Duodenal mucosa (tissue), 2 donors: ENCODE measurements at regions not wholly inside any gene's neighbourhood (a gene's known extent, or its start where the extent isn't known, plus 50 kb on each side); places are given as distances from the start of the nearest gene placed in this dataset.

ENCODE experiments used
- H3K27ac ChIP-seq: one replicate; pipeline ENCODE4 v1.7.0; 2013; ENCODE audit warnings: low read depth, low read length
- H3K27me3 ChIP-seq, 2 donors: one replicate each; pipeline ENCODE4 v1.7.0; 2013; ENCODE audit warnings: low read length in 2 of 2, control low read depth in 1 of 2; ENCODE audit not compliant: insufficient read depth in 2 of 2, control insufficient read depth in 1 of 2
- H3K36me3 ChIP-seq, 2 donors: one replicate each; pipeline ENCODE4 v1.7.0; 2013; ENCODE audit warnings: low read length in 2 of 2, control low read depth in 1 of 2; ENCODE audit not compliant: insufficient read depth in 2 of 2, control insufficient read depth in 1 of 2
- H3K4me1 ChIP-seq, 2 donors: one replicate each; pipeline ENCODE4 v1.7.0; 2013; ENCODE audit warnings: low read length in 2 of 2, control low read depth in 1 of 2; ENCODE audit not compliant: insufficient read depth in 2 of 2, control insufficient read depth in 1 of 2
- H3K4me3 ChIP-seq, 2 donors: one replicate each; pipeline ENCODE4 v1.7.0; 2013; ENCODE audit warnings: low read length in 2 of 2, low read depth in 1 of 2
- H3K9ac ChIP-seq, 2 donors: one replicate each; pipeline ENCODE4 v1.7.0; 2013; ENCODE audit warnings: low read length in 2 of 2, low read depth in 1 of 2
- H3K9me3 ChIP-seq, 2 donors: one replicate each; pipeline ENCODE4 v1.7.0; 2013; ENCODE audit warnings: low read length in 2 of 2, control low read depth in 1 of 2; ENCODE audit not compliant: control insufficient read depth in 1 of 2

- H3K36me3 ChIP-seq: no peaks in the 10 kb centered on the region
- H3K9me3 ChIP-seq: no peaks in the 10 kb centered on the region
- H3K27ac ChIP-seq: no peak overlapping the region
- H3K9ac ChIP-seq: no peak overlapping the region
- no peaks in the 10 kb centered on the region for H3K27me3 ChIP-seq
- no peak overlapping the region for H3K4me3 ChIP-seq
- no peaks in the 10 kb centered on the region for H3K4me1 ChIP-seq
Measured at GRCh38 chr5:147036691-147037245, 158.2 kb upstream of the PPP2R2B start.

DNA sequence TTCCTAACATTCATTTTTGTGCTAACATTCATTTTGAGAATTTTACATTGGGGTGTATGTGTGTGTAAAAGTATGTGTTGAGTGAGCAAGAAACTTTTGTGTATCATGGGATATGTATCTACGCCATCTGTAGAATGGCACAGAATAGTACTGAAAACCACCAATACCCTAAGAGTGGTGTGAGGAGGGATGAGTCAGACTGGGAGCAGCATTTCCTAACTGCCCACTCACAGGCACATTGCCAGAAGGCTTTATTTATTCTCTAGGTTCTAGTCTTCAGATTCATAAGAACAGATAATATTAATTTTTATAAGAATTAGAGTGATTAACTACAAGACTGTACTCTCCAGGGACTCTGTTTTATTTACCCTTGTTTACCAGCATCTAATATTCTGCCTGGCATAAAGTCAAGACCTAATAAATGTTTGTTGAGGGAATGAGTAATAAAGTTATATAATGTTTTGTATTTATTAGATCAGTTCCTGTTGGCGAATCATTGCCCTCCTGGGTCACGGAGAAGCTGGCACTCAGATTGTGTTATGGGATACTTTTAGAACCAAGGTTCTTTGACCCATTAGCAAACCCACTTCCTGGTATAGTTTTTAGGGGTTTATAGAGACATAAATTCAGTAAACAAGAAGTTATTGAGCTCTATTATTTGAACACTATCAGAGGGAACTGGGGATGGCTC, 159.1 kb upstream of the PPP2R2B start:
- H3K4me1 ChIP-seq: no peaks in the 10 kb centered on the region
- no peak overlapping the region for H3K27ac ChIP-seq
- H3K9ac ChIP-seq: no peak overlapping the region
- no peaks in the 10 kb centered on the region for H3K36me3 ChIP-seq
- peaks cover 0 to under 1% of the 10 kb centered on the region in 2 donors for H3K27me3 ChIP-seq
- H3K9me3 ChIP-seq: no peaks in the 10 kb centered on the region
- no peak overlapping the region for H3K4me3 ChIP-seq

DNA sequence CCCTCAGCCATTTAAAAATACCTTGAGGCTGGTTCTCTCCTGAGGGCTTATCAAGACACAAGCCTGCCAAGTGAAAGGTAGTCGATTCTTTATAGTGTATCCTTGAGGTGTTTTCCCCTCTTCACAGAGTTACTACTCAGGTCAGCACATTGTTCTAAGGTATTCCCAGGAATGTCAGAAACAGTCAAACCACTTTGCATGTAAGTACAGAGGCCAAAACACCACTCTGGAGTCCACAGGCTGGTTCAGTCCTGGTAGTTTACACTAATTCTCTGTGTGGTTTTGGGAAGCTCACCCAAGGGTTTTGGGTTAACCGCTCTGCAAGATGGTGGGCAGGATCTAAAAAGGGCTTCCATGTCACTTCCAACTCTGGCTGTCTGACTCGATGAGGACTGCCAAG, 162.3 kb upstream of the PPP2R2B start:
- Histone ChIP-seq H3K4me3 (no peak overlapping the region), H3K27me3 (peaks cover 0 to 4% of the 10 kb centered on the region in 2 donors), H3K4me1 (no peaks in the 10 kb centered on the region), H3K36me3 (no peaks in the 10 kb centered on the region), H3K27ac (no peak overlapping the region), H3K9me3 (no peaks in the 10 kb centered on the region), H3K9ac (no peak overlapping the region)

DNA sequence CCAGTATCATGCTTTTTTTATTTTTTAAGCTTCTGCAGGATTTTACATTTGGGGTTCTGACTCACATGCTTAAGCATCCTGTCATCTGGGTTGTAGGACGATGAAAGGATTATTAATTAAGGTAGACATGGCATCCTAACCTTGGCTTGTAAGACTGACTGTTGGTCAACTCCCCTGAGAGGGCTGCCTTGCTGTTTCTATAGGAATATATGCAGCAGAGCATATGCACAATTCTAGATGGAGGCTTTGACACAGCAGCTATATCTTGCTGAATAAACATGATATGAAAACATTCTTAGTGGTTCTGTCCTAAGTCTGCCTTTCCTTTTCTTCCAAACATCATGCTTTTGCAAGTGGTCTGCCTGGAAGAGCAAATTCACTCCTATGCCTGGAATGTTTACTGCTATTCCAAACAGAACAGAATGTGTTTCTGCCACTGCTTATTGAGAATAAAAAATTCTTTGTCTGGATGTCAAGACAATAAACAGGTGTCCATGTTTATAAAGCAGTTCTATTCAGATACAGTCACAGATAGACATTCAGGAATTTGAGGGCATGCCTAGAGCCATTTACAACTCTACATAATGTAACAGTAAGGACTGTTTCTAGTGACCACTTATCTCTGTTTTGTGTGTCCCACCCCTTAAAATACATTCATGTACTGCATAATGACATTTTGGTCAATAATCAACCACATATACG, 166.2 kb upstream of the PPP2R2B start:
- no peaks in the 10 kb centered on the region for H3K4me1 ChIP-seq
- no peaks in the 10 kb centered on the region for H3K9me3 ChIP-seq
- H3K36me3 ChIP-seq: no peaks in the 10 kb centered on the region
- no peak overlapping the region for H3K4me3 ChIP-seq
- no peak overlapping the region for H3K27ac ChIP-seq
- peaks cover 0 to 8% of the 10 kb centered on the region in 2 donors for H3K27me3 ChIP-seq
- H3K9ac ChIP-seq: no peak overlapping the region

DNA sequence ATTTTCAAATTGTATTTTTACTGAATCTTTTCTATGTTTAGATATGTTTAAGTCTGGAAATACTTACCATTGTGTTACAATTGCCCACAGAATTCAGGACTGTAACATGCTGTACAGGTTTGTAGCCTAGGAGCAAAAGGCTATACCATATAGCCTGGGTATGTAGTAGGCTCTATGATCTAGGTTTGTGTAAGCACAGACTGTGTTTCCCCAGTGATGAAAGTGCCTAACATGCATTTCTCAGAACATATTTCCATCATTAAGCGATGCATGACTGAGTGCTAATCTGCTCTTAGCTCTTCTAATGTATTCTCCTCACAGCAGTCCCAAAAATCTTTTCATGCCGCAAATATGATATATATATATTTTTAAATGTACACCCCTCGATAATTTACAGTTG, 166.7 kb upstream of the PPP2R2B start:
- Histone ChIP-seq H3K27ac (no peak overlapping the region), H3K9ac (no peak overlapping the region), H3K27me3 (peaks cover 0 to 8% of the 10 kb centered on the region in 2 donors), H3K9me3 (no peaks in the 10 kb centered on the region), H3K4me3 (no peak overlapping the region), H3K36me3 (no peaks in the 10 kb centered on the region), H3K4me1 (no peaks in the 10 kb centered on the region)

- no peaks in the 10 kb centered on the region for H3K36me3 ChIP-seq
- peaks cover 0 to 8% of the 10 kb centered on the region in 2 donors for H3K27me3 ChIP-seq
- H3K4me1 ChIP-seq: no peaks in the 10 kb centered on the region
- H3K4me3 ChIP-seq: no peak overlapping the region
- no peak overlapping the region for H3K9ac ChIP-seq
- H3K27ac ChIP-seq: no peak overlapping the region
- no peaks in the 10 kb centered on the region for H3K9me3 ChIP-seq
Measured at GRCh38 chr5:147046281-147046680, 167.7 kb upstream of the PPP2R2B start.

DNA sequence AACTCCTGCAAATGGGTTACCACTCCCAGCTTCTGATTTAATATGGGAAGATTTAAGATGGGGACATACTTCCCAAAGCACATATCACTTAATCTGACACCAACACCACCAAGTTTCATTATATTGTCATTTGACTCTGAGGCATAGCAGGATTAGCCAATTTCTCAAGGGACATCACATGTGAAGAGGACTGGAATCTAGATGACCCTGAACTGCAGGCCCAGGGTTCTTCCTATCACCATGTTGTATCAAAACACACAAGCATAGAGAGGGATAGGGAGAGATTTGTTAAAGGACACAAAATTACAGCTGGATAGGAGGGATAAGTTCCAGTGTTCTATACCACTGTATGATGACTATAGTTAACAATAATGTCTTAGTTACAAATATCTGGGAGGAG, 168.3 kb upstream of the PPP2R2B start:
- Histone ChIP-seq H3K36me3 (no peaks in the 10 kb centered on the region), H3K27ac (no peak overlapping the region), H3K9me3 (no peaks in the 10 kb centered on the region), H3K4me3 (no peak overlapping the region), H3K27me3 (peaks cover 0 to 8% of the 10 kb centered on the region in 2 donors), H3K4me1 (no peaks in the 10 kb centered on the region), H3K9ac (no peak overlapping the region)

DNA sequence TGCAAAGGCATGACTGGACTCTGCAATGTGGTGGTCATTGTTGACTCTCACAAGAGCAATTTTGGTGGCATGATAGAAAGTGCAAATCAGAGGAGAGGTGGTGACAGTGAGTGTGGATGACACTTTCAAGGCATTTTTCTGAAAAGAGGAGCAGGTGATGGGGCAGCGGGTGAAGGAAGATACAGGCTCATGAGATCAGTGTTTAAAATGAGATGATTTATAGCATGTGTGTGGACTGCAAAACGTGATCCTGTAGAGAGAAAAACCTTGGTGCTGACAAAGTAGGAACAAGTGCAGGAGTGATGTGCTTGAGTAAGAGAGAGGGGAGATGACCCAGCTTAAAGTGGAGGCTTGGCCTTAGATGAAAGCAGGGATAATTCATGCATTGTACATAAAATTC, 171.2 kb upstream of the PPP2R2B start:
- Histone ChIP-seq H3K4me1 (no peaks in the 10 kb centered on the region), H3K27me3 (peaks cover 0 to 4% of the 10 kb centered on the region in 2 donors), H3K27ac (no peak overlapping the region), H3K9ac (no peak overlapping the region), H3K4me3 (no peak overlapping the region), H3K9me3 (no peaks in the 10 kb centered on the region), H3K36me3 (no peaks in the 10 kb centered on the region)

- H3K27me3 ChIP-seq: peaks cover 0 to 4% of the 10 kb centered on the region in 2 donors
- H3K9me3 ChIP-seq: no peaks in the 10 kb centered on the region
- no peaks in the 10 kb centered on the region for H3K4me1 ChIP-seq
- H3K27ac ChIP-seq: no peak overlapping the region
- no peak overlapping the region for H3K9ac ChIP-seq
- H3K4me3 ChIP-seq: no peak overlapping the region
- no peaks in the 10 kb centered on the region for H3K36me3 ChIP-seq
Measured at GRCh38 chr5:147050172-147050571, 171.6 kb upstream of the PPP2R2B start.

- H3K4me1 ChIP-seq: no peaks in the 10 kb centered on the region
- no peak overlapping the region for H3K9ac ChIP-seq
- no peaks in the 10 kb centered on the region for H3K36me3 ChIP-seq
- H3K4me3 ChIP-seq: no peak overlapping the region
- H3K27ac ChIP-seq: no peak overlapping the region
- no peaks in the 10 kb centered on the region for H3K9me3 ChIP-seq
- peaks cover 0 to 4% of the 10 kb centered on the region in 2 donors for H3K27me3 ChIP-seq
Measured at GRCh38 chr5:147051193-147051592, 172.6 kb upstream of the PPP2R2B start.
